Activated CD4-positive, alpha-beta T cell treated with anti-CD3 and anti-CD28 coated beads, Interleukin-2, amount 10 ng/mL, durations not matched to agents 24 days and 14 days (primary cell): ENCODE measurements at regions not wholly inside any gene's neighbourhood (a gene's known extent, or its start where the extent isn't known, plus 50 kb on each side); places are given as distances from the start of the nearest gene placed in this dataset.

Source experiments
- DNase-seq: peaks from one replicate; pipeline ENCODE4 v3.0.0; 2022
- H3K27ac Mint-ChIP-seq: one replicate; pipeline ENCODE4 v1.8.0; 2022; ENCODE audit warnings: mild to moderate bottlenecking, mixed read lengths
- H3K27me3 Mint-ChIP-seq: one replicate; pipeline ENCODE4 v1.8.0; 2022; ENCODE audit warnings: mixed read lengths
- H3K36me3 Mint-ChIP-seq: one replicate; pipeline ENCODE4 v1.8.0; 2022; ENCODE audit warnings: low read depth, mild to moderate bottlenecking, mixed read lengths
- H3K4me1 Mint-ChIP-seq: one replicate; pipeline ENCODE4 v1.8.0; 2021; ENCODE audit warnings: mixed read lengths
- H3K4me3 Mint-ChIP-seq: one replicate; pipeline ENCODE4 v1.8.0; 2022; ENCODE audit warnings: mild to moderate bottlenecking, moderate library complexity, mixed read lengths
- H3K9me3 Mint-ChIP-seq: one replicate; pipeline ENCODE4 v1.8.0; 2021; ENCODE audit warnings: mixed read lengths
- intact Hi-C: fragments of 100-400 bp; cut with micrococcal nuclease; formaldehyde crosslinking; loops from one replicate; pipeline ENCODE4 v1.15.1; 2023

DNA sequence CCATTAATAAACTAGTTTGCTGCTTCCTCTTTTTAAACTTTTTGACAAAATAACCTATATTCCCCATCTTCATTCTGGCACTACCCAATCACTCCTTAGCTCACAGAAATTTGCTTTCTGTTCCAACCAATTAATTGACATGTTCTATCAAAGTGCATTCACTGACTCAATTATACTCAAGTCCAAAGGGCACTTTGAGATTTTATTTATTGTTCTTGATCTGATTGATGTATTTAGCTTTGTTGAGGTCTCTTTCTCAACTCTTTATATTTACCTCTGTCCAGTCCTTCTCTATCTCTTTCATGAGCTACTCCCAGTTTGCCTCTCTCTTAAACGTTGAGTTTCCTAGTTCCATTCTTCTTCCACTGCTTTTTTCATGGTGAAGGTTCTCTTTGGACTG, 104.4 kb upstream of the TENT5A start:
- H3K4me3 Mint-ChIP-seq: no peak overlapping the region
- no peaks in the 10 kb centered on the region for H3K36me3 Mint-ChIP-seq
- H3K27ac Mint-ChIP-seq: no peak overlapping the region
- no peaks in the 10 kb centered on the region for H3K9me3 Mint-ChIP-seq
- no peak for DNase-seq
- no peaks in the 10 kb centered on the region for H3K4me1 Mint-ChIP-seq
- no peaks in the 10 kb centered on the region for H3K27me3 Mint-ChIP-seq
- intact Hi-C loops: no loop called here

DNA sequence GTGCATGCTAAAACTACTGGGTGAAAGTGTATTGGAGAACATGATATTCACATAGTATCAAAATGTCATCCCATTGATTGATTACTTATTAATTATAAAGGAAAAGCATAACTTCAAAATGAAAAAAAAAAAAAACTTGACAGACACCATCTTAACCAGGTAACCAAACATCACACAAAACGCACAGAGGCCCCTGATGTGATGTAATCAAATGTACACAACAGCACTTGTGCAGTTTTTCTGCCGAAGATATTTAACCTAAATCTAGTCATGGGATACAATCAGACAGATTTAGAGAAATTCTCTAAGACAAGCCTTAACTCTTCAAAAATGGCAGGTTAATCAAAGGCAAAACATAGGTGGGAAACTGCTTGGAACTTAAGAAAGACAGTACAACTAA, 102.0 kb upstream of the TENT5A start:
- no peak overlapping the region for H3K27ac Mint-ChIP-seq
- no peaks in the 10 kb centered on the region for H3K9me3 Mint-ChIP-seq
- no peak overlapping the region for H3K4me3 Mint-ChIP-seq
- H3K36me3 Mint-ChIP-seq: no peaks in the 10 kb centered on the region
- H3K27me3 Mint-ChIP-seq: no peaks in the 10 kb centered on the region
- no peak for DNase-seq
- intact Hi-C loops: no loop called here
- no peaks in the 10 kb centered on the region for H3K4me1 Mint-ChIP-seq

DNA sequence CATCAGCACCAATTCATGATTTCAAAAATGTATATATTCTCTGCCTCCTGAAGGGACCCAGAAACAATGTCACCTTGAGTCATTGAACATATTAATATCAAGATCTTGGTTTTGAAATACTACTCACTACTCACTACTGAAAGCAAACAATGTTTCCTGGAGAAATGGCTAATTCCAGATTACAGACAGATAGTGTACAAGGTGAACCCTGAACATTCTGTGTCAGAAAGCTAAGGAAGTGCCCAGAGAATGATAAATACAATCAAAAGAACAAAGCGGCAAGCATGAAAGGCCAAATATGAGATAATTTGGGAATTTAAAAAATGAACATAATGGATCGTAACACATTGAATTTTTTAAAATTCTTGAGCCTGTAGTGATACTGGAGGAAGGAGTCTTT, 101.5 kb upstream of the TENT5A start:
- Mint-ChIP-seq H3K9me3 (no peaks in the 10 kb centered on the region), H3K27ac (no peak overlapping the region), H3K36me3 (no peaks in the 10 kb centered on the region), H3K4me3 (no peak overlapping the region), H3K27me3 (no peaks in the 10 kb centered on the region), H3K4me1 (no peaks in the 10 kb centered on the region)
- intact Hi-C loops: no loop called here
- DNase-seq: no peak

- Mint-ChIP-seq H3K4me3 (no peak overlapping the region), H3K4me1 (no peaks in the 10 kb centered on the region), H3K27ac (no peak overlapping the region), H3K9me3 (no peaks in the 10 kb centered on the region), H3K27me3 (no peaks in the 10 kb centered on the region), H3K36me3 (no peaks in the 10 kb centered on the region)
- intact Hi-C loops: no loop called here
- no peak for DNase-seq
These were observed 96.8 kb upstream of the TENT5A start for GRCh38 chr6:81849248-81849647.

- intact Hi-C loops: no loop called here
- no peak overlapping the region for H3K27ac Mint-ChIP-seq
- no peaks in the 10 kb centered on the region for H3K36me3 Mint-ChIP-seq
- no peaks in the 10 kb centered on the region for H3K27me3 Mint-ChIP-seq
- DNase-seq: no peak
- no peaks in the 10 kb centered on the region for H3K4me1 Mint-ChIP-seq
- no peak overlapping the region for H3K4me3 Mint-ChIP-seq
- no peaks in the 10 kb centered on the region for H3K9me3 Mint-ChIP-seq
These were observed 95.4 kb upstream of the TENT5A start for GRCh38 chr6:81847866-81848265.

DNA sequence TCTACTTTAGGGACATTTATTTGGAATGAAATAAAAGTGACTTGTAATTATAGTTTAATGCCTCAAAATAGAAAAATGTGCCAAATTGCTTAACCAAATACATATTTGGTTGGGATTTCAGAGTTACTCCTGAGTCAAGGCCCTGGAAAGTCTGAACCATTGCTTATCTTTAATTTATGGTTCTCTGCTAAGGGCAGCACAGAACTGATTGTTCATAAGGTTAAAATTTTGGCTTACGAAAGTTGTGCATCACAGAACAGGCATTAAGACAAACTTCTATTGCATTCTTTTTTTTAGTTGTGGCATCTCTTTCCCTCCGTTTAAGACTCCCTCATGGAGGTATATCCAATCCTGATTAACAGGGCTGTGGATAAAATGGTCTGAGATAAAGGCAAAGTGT, 92.2 kb upstream of the TENT5A start:
- Mint-ChIP-seq H3K27me3 (no peaks in the 10 kb centered on the region), H3K4me3 (no peak overlapping the region), H3K36me3 (no peaks in the 10 kb centered on the region), H3K27ac (no peak overlapping the region), H3K9me3 (no peaks in the 10 kb centered on the region), H3K4me1 (no peaks in the 10 kb centered on the region)
- intact Hi-C loops: no loop called here
- no peak for DNase-seq

GRCh38 chr6:81843302-81843701, 90.8 kb upstream of the TENT5A start:
- H3K27me3 Mint-ChIP-seq: no peaks in the 10 kb centered on the region
- intact Hi-C loops: no loop called here
- no peaks in the 10 kb centered on the region for H3K4me1 Mint-ChIP-seq
- no peaks in the 10 kb centered on the region for H3K9me3 Mint-ChIP-seq
- H3K36me3 Mint-ChIP-seq: no peaks in the 10 kb centered on the region
- no peak overlapping the region for H3K27ac Mint-ChIP-seq
- no peak for DNase-seq
- no peak overlapping the region for H3K4me3 Mint-ChIP-seq

GRCh38 chr6:81842254-81842653, 89.8 kb upstream of the TENT5A start:
- no peaks in the 10 kb centered on the region for H3K27me3 Mint-ChIP-seq
- no peak overlapping the region for H3K4me3 Mint-ChIP-seq
- H3K9me3 Mint-ChIP-seq: no peaks in the 10 kb centered on the region
- intact Hi-C loops: no loop called here
- no peaks in the 10 kb centered on the region for H3K36me3 Mint-ChIP-seq
- no peaks in the 10 kb centered on the region for H3K4me1 Mint-ChIP-seq
- H3K27ac Mint-ChIP-seq: no peak overlapping the region
- DNase-seq: no peak

- no peaks in the 10 kb centered on the region for H3K9me3 Mint-ChIP-seq
- intact Hi-C loops: no loop called here
- no peaks in the 10 kb centered on the region for H3K27me3 Mint-ChIP-seq
- no peak for DNase-seq
- H3K4me3 Mint-ChIP-seq: no peak overlapping the region
- H3K27ac Mint-ChIP-seq: no peak overlapping the region
- H3K4me1 Mint-ChIP-seq: no peaks in the 10 kb centered on the region
- no peaks in the 10 kb centered on the region for H3K36me3 Mint-ChIP-seq
These were observed 86.4 kb upstream of the TENT5A start for GRCh38 chr6:81838724-81839426.

DNA sequence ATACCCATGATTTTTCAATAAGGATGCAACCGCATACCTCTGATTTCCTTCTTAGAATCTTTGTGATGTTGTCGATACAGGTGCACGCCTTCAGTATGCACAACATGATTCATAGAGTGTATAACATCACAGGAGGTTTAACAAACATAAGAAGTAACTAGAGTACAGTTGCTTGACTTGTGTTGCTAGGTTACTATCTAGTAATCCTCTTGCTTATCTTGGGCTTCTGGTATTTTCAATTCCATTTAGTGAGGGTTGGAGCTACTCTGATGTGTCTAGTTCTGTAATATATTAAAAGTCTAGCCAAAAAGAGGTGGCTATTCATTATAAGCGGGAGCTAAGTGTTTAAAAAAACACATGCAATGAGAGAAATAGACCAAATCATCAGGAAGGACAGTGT, 85.5 kb upstream of the TENT5A start:
- no peak overlapping the region for H3K4me3 Mint-ChIP-seq
- no peaks in the 10 kb centered on the region for H3K27me3 Mint-ChIP-seq
- no peaks in the 10 kb centered on the region for H3K4me1 Mint-ChIP-seq
- intact Hi-C loops: no loop called here
- no peaks in the 10 kb centered on the region for H3K9me3 Mint-ChIP-seq
- no peaks in the 10 kb centered on the region for H3K36me3 Mint-ChIP-seq
- DNase-seq: no peak
- no peak overlapping the region for H3K27ac Mint-ChIP-seq

DNA sequence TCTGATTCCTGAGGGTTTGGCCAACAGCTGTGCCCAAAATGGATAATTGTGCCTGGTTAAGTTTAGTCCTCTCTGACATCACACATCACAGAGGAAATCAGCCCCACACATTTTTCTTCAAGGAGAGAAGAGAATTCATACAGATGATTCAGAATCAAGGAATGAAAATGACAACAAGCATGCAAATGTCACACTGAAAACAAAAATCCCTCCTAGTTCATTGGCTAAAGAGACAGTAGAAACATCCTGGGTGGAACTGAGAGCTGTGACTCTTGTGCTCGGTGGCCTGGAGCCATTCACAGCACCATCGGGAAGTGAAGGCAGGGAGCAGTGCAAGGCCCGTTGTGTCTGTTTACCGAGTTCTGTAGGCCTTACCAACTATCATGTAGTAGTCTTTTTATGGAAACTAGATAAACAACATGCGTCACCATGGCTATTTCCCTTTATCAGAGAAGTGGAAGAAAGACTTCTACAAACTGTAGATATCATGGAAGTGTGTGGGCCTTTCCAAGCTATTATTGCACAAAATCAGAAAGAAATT, 81.7 kb upstream of the TENT5A start:
- Mint-ChIP-seq H3K9me3 (no peaks in the 10 kb centered on the region), H3K36me3 (no peaks in the 10 kb centered on the region), H3K27ac (no peak overlapping the region), H3K4me1 (no peaks in the 10 kb centered on the region), H3K27me3 (no peaks in the 10 kb centered on the region), H3K4me3 (no peak overlapping the region)
- intact Hi-C loops: no loop called here
- no peak for DNase-seq

- intact Hi-C loops: no loop called here
- H3K4me3 Mint-ChIP-seq: no peak overlapping the region
- no peaks in the 10 kb centered on the region for H3K27me3 Mint-ChIP-seq
- no peak overlapping the region for H3K27ac Mint-ChIP-seq
- no peaks in the 10 kb centered on the region for H3K9me3 Mint-ChIP-seq
- no peaks in the 10 kb centered on the region for H3K36me3 Mint-ChIP-seq
- DNase-seq: no peak
- no peaks in the 10 kb centered on the region for H3K4me1 Mint-ChIP-seq
These were observed 79.8 kb upstream of the TENT5A start for GRCh38 chr6:81832304-81832703.

DNA sequence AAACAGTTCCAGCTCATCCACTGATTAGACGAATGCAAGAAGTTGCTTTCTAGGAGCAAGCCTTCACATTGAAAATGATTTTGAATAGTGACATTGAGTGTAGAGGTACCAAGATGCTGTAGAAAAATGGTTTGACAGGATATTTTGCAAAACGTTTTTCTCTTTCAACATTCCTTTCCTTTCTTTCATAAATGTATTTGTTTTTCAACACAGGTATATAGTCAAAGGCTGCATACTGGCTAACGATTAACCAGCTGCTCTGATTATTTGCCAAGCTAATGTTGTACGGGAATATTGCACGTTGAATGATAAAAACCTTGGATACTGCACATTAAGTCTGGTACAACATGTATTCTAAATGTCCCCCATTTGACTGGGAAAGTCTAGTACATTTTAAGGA, 78.8 kb upstream of the TENT5A start:
- H3K36me3 Mint-ChIP-seq: no peaks in the 10 kb centered on the region
- H3K4me1 Mint-ChIP-seq: no peaks in the 10 kb centered on the region
- no peaks in the 10 kb centered on the region for H3K9me3 Mint-ChIP-seq
- H3K4me3 Mint-ChIP-seq: no peak overlapping the region
- H3K27me3 Mint-ChIP-seq: no peaks in the 10 kb centered on the region
- no peak overlapping the region for H3K27ac Mint-ChIP-seq
- DNase-seq: no peak
- intact Hi-C loops: no loop called here

DNA sequence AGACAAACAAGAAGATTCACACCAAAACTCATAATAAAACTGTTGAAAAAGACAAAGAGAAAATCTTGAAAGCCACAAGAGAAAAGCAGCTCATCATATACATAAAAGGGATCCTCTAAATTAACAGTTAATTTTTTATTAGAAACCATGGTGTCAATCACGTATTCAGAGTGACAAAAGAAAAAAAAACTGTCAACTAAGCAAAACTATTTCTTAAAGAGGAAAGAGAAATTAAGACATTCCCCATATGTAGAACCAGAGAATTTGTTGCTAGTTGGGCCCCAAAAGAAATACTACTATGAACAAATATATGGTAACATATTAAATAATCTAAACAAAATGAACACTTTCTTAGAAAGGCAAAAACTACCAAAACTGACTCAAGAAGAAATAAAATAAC, 74.3 kb upstream of the TENT5A start:
- Mint-ChIP-seq H3K36me3 (no peaks in the 10 kb centered on the region), H3K4me3 (no peak overlapping the region), H3K27ac (no peak overlapping the region), H3K4me1 (no peaks in the 10 kb centered on the region), H3K27me3 (no peaks in the 10 kb centered on the region), H3K9me3 (peaks cover 4% of the 10 kb centered on the region)
- intact Hi-C loops: no loop called here
- DNase-seq: no peak

- Mint-ChIP-seq H3K9me3 (peaks cover 4% of the 10 kb centered on the region), H3K4me1 (peaks cover 2% of the 10 kb centered on the region), H3K27me3 (no peaks in the 10 kb centered on the region), H3K4me3 (no peak overlapping the region), H3K36me3 (no peaks in the 10 kb centered on the region), H3K27ac (no peak overlapping the region)
- intact Hi-C loops: no loop called here
- DNase-seq: no peak
These were observed 70.1 kb upstream of the TENT5A start for GRCh38 chr6:81822568-81822967.
